ENCODE measurements at regions not wholly inside any gene's neighbourhood (a gene's known extent, or its start where the extent isn't known, plus 50 kb on each side); places are given as distances from the start of the nearest gene placed in this dataset.

- CTCF ChIA-PET: no interaction called here
- POLR2A ChIA-PET: no interaction called here
These were observed 160.8 kb downstream of the DMRT2 start for GRCh38 chr9:1210954-1211353.

GRCh38 chr9:1216532-1216931 is 166.4 kb downstream of the DMRT2 start:
- Histone ChIP-seq H3K4me3 (ENCODE audit: control insufficient read depth in 1 of 2, extremely low read depth in 1 of 2, low read length in 1 of 2) (no peak overlapping the region), H3K36me3 (ENCODE audit: control insufficient read depth in 2 of 2, extremely low read depth in 1 of 2, insufficient read depth in 1 of 2, low read length in 1 of 2) (no peaks in the 10 kb centered on the region), H3K4me1 (ENCODE audit: control insufficient read depth in 1 of 2, extremely low read depth in 1 of 2, insufficient read depth in 2 of 2, low read length in 2 of 2) (no peaks in the 10 kb centered on the region), H3K27ac (ENCODE audit: low read length) (no peak overlapping the region), H3K27me3 (replicated peaks in 1 of 2; ENCODE audit: control insufficient read depth in 2 of 2, extremely low read depth in 1 of 2, insufficient read depth in 2 of 2, low read length in 1 of 2) (peaks cover 0 to 2% of the 10 kb centered on the region in 2 experiments), H3K9me3 (no peaks in the 10 kb centered on the region)
- ChIA-PET POLR2A (no interaction called here), CTCF (no interaction called here)
- H3K4me3 Mint-ChIP-seq: no peak overlapping the region
- peaks cover 0 to 7% of the 10 kb centered on the region in 2 donors for H3K27me3 Mint-ChIP-seq
- H3K9me3 Mint-ChIP-seq: no peaks in the 10 kb centered on the region
- ATAC-seq (replicated peaks in 1 of 4): no peak
- H3K27ac Mint-ChIP-seq: no peak overlapping the region
- no peaks in the 10 kb centered on the region for H3K36me3 Mint-ChIP-seq
- no peak for DNase-seq
- H3K4me1 Mint-ChIP-seq: no peaks in the 10 kb centered on the region
- WGBS (ENCODE audit: insufficient coverage): no CpG with 5 or more reads among the region's 2 CpGs

More at GRCh38 chr9:1210954-1211353, 160.8 kb downstream of the DMRT2 start:
- H3K27me3 Mint-ChIP-seq: peaks cover 3 to 5% of the 10 kb centered on the region in 2 donors
- Histone ChIP-seq H3K9me3 (no peaks in the 10 kb centered on the region), H3K4me3 (ENCODE audit: control insufficient read depth in 1 of 2, extremely low read depth in 1 of 2, low read length in 1 of 2) (no peak overlapping the region), H3K4me1 (ENCODE audit: control insufficient read depth in 1 of 2, extremely low read depth in 1 of 2, insufficient read depth in 2 of 2, low read length in 2 of 2) (no peaks in the 10 kb centered on the region), H3K27me3 (replicated peaks in 1 of 2; ENCODE audit: control insufficient read depth in 2 of 2, extremely low read depth in 1 of 2, insufficient read depth in 2 of 2, low read length in 1 of 2) (peaks cover 0 to 2% of the 10 kb centered on the region in 2 experiments), H3K27ac (ENCODE audit: low read length) (no peak overlapping the region), H3K36me3 (ENCODE audit: control insufficient read depth in 2 of 2, extremely low read depth in 1 of 2, insufficient read depth in 1 of 2, low read length in 1 of 2) (no peaks in the 10 kb centered on the region)
- ATAC-seq (replicated peaks in 1 of 4) (no peak), DNase-seq (no peak)
- no peaks in the 10 kb centered on the region for H3K4me1 Mint-ChIP-seq
- no peak overlapping the region for H3K27ac Mint-ChIP-seq
- peaks cover 0 to 6% (median 0%) of the 10 kb centered on the region in 3 donors for H3K9me3 Mint-ChIP-seq
- H3K36me3 Mint-ChIP-seq: no peaks in the 10 kb centered on the region
- 100% methylated on average over 1 of the region's 3 CpGs for WGBS (ENCODE audit: insufficient coverage)
- no peak overlapping the region for H3K4me3 Mint-ChIP-seq

GRCh38 chr9:1217076-1217475 is 166.9 kb downstream of the DMRT2 start:
- ChIA-PET POLR2A (no interaction called here), CTCF (no interaction called here)
- Mint-ChIP-seq H3K36me3 (no peaks in the 10 kb centered on the region), H3K27me3 (peaks cover 0 to 10% of the 10 kb centered on the region in 2 donors), H3K27ac (no peak overlapping the region), H3K4me1 (no peaks in the 10 kb centered on the region), H3K4me3 (no peak overlapping the region), H3K9me3 (no peaks in the 10 kb centered on the region)
- Histone ChIP-seq H3K4me1 (ENCODE audit: control insufficient read depth in 1 of 2, extremely low read depth in 1 of 2, insufficient read depth in 2 of 2, low read length in 2 of 2) (no peaks in the 10 kb centered on the region), H3K36me3 (ENCODE audit: control insufficient read depth in 2 of 2, extremely low read depth in 1 of 2, insufficient read depth in 1 of 2, low read length in 1 of 2) (no peaks in the 10 kb centered on the region), H3K4me3 (ENCODE audit: control insufficient read depth in 1 of 2, extremely low read depth in 1 of 2, low read length in 1 of 2) (no peak overlapping the region), H3K27ac (ENCODE audit: low read length) (no peak overlapping the region), H3K9me3 (no peaks in the 10 kb centered on the region), H3K27me3 (replicated peaks in 1 of 2; ENCODE audit: control insufficient read depth in 2 of 2, extremely low read depth in 1 of 2, insufficient read depth in 2 of 2, low read length in 1 of 2) (peaks cover 0 to 5% of the 10 kb centered on the region in 2 experiments)
- DNase-seq (no peak), ATAC-seq (replicated peaks in 1 of 4) (no peak)
- WGBS (ENCODE audit: insufficient coverage): 75% methylated on average over 1 of the region's 5 CpGs

- Mint-ChIP-seq H3K36me3 (no peaks in the 10 kb centered on the region), H3K27me3 (peaks cover 0 to 10% of the 10 kb centered on the region in 2 donors), H3K4me3 (no peak overlapping the region), H3K4me1 (no peaks in the 10 kb centered on the region), H3K9me3 (no peaks in the 10 kb centered on the region), H3K27ac (no peak overlapping the region)
- no peaks in the 10 kb centered on the region for H3K36me3 ChIP-seq (ENCODE audit: control insufficient read depth in 2 of 2, extremely low read depth in 1 of 2, insufficient read depth in 1 of 2, low read length in 1 of 2)
- no peaks in the 10 kb centered on the region for H3K4me1 ChIP-seq (ENCODE audit: control insufficient read depth in 1 of 2, extremely low read depth in 1 of 2, insufficient read depth in 2 of 2, low read length in 2 of 2)
- H3K27me3 ChIP-seq (replicated peaks in 1 of 2; ENCODE audit: control insufficient read depth in 2 of 2, extremely low read depth in 1 of 2, insufficient read depth in 2 of 2, low read length in 1 of 2): peaks cover 0 to 7% of the 10 kb centered on the region in 2 experiments
- WGBS (ENCODE audit: insufficient coverage): 50% methylated on average over 1 of the region's 2 CpGs
- H3K9me3 ChIP-seq: no peaks in the 10 kb centered on the region
- ChIA-PET POLR2A (no interaction called here), CTCF (interaction anchor here in 1 of 2 donors (0.6 kb wide), 1 partner anchor 515 kb away, joined by 3 read pairs; no protein-coding TSS in a partner anchor)
- H3K27ac ChIP-seq (ENCODE audit: low read length): no peak overlapping the region
- DNase-seq: no peak
- no peak overlapping the region for H3K4me3 ChIP-seq (ENCODE audit: control insufficient read depth in 1 of 2, extremely low read depth in 1 of 2, low read length in 1 of 2)
- no peak for ATAC-seq (replicated peaks in 1 of 4)
These were observed 169.1 kb downstream of the DMRT2 start for GRCh38 chr9:1219284-1219683.

- no peak for ATAC-seq (replicated peaks in 1 of 4)
- CTCF ChIA-PET: no interaction called here
- no CpG with 5 or more reads among the region's 7 CpGs for WGBS (ENCODE audit: insufficient coverage)
These were observed 171.1 kb downstream of the DMRT2 start for GRCh38 chr9:1221298-1221697.

GRCh38 chr9:1222511-1222910 is 172.4 kb downstream of the DMRT2 start:
- H3K27me3 Mint-ChIP-seq: peaks cover 0 to 6% of the 10 kb centered on the region in 2 donors
- Histone ChIP-seq H3K27me3 (replicated peaks in 1 of 2; ENCODE audit: control insufficient read depth in 2 of 2, extremely low read depth in 1 of 2, insufficient read depth in 2 of 2, low read length in 1 of 2) (peaks cover 0 to 4% of the 10 kb centered on the region in 2 experiments), H3K27ac (ENCODE audit: low read length) (no peak overlapping the region), H3K36me3 (ENCODE audit: control insufficient read depth in 2 of 2, extremely low read depth in 1 of 2, insufficient read depth in 1 of 2, low read length in 1 of 2) (no peaks in the 10 kb centered on the region), H3K9me3 (no peaks in the 10 kb centered on the region), H3K4me3 (ENCODE audit: control insufficient read depth in 1 of 2, extremely low read depth in 1 of 2, low read length in 1 of 2) (no peak overlapping the region), H3K4me1 (ENCODE audit: control insufficient read depth in 1 of 2, extremely low read depth in 1 of 2, insufficient read depth in 2 of 2, low read length in 2 of 2) (no peaks in the 10 kb centered on the region)
- POLR2A ChIA-PET: no interaction called here
- DNase-seq (no peak), ATAC-seq (replicated peaks in 1 of 4) (no peak)
- no peak overlapping the region for H3K4me3 Mint-ChIP-seq
- WGBS (ENCODE audit: insufficient coverage): no CpG with 5 or more reads among the region's 3 CpGs
- H3K4me1 Mint-ChIP-seq: no peaks in the 10 kb centered on the region
- no peaks in the 10 kb centered on the region for H3K36me3 Mint-ChIP-seq
- CTCF ChIA-PET: no interaction called here
- H3K9me3 Mint-ChIP-seq: no peaks in the 10 kb centered on the region
- H3K27ac Mint-ChIP-seq: no peak overlapping the region

More at GRCh38 chr9:1221298-1221697, 171.1 kb downstream of the DMRT2 start:
- Histone ChIP-seq H3K36me3 (ENCODE audit: control insufficient read depth in 2 of 2, extremely low read depth in 1 of 2, insufficient read depth in 1 of 2, low read length in 1 of 2) (no peaks in the 10 kb centered on the region), H3K9me3 (no peaks in the 10 kb centered on the region), H3K27me3 (replicated peaks in 1 of 2; ENCODE audit: control insufficient read depth in 2 of 2, extremely low read depth in 1 of 2, insufficient read depth in 2 of 2, low read length in 1 of 2) (peaks cover 0 to 4% of the 10 kb centered on the region in 2 experiments), H3K4me3 (ENCODE audit: control insufficient read depth in 1 of 2, extremely low read depth in 1 of 2, low read length in 1 of 2) (no peak overlapping the region), H3K4me1 (ENCODE audit: control insufficient read depth in 1 of 2, extremely low read depth in 1 of 2, insufficient read depth in 2 of 2, low read length in 2 of 2) (no peaks in the 10 kb centered on the region), H3K27ac (ENCODE audit: low read length) (no peak overlapping the region)
- no peaks in the 10 kb centered on the region for H3K4me1 Mint-ChIP-seq
- no peaks in the 10 kb centered on the region for H3K36me3 Mint-ChIP-seq
- POLR2A ChIA-PET: no interaction called here
- no peak for DNase-seq
- H3K27me3 Mint-ChIP-seq: peaks cover 0 to 10% of the 10 kb centered on the region in 2 donors
- no peaks in the 10 kb centered on the region for H3K9me3 Mint-ChIP-seq
- no peak overlapping the region for H3K27ac Mint-ChIP-seq
- H3K4me3 Mint-ChIP-seq: no peak overlapping the region

All from T-cell (primary cell).